ENCODE measurements at regions not wholly inside any gene's neighbourhood (a gene's known extent, or its start where the extent isn't known, plus 50 kb on each side); places are given as distances from the start of the nearest gene placed in this dataset.

GRCh38 chr4:32560306-32560705 lies 1840.1 kb downstream of the PCDH7 start:
- Histone ChIP-seq H2BK120ac (ENCODE audit: low read depth, low read length, poor library complexity, severe bottlenecking) (no peak overlapping the region), H3K23me2 (ENCODE audit: insufficient read length, low read depth, low read length, poor library complexity, severe bottlenecking) (no peaks in the 10 kb centered on the region), H2BK15ac (ENCODE audit: low read depth, low read length) (no peak overlapping the region), H4K20me1 (ENCODE audit: control insufficient read depth, insufficient read depth, insufficient read length) (no peaks in the 10 kb centered on the region), H2AFZ (ENCODE audit: low read length) (no peak overlapping the region), H3K23ac (ENCODE audit: insufficient read length, low read depth, low read length) (no peak overlapping the region), H2BK20ac (ENCODE audit: low read depth, low read length, poor library complexity, severe bottlenecking) (no peak overlapping the region), H3K27ac (ENCODE audit: insufficient read length, low read depth, low read length) (no peak overlapping the region), H2BK12ac (ENCODE audit: insufficient read length, low read depth, low read length) (no peak overlapping the region), H3K79me1 (ENCODE audit: insufficient read depth, low read depth, low read length, poor library complexity, severe bottlenecking) (no peaks in the 10 kb centered on the region), H3K4me2 (ENCODE audit: insufficient read depth, insufficient read length, low read length) (no peak overlapping the region), H3K9ac (ENCODE audit: extremely low read depth, insufficient read length, low read length) (no peak overlapping the region), H3K9me3 (ENCODE audit: control insufficient read depth, low read depth, low read length) (no peaks in the 10 kb centered on the region), H3T11ph (ENCODE audit: low read length) (no peak overlapping the region), H2AK5ac (ENCODE audit: insufficient read length, low read length) (no peak overlapping the region), H4K5ac (ENCODE audit: insufficient read length, low read depth, low read length) (no peak overlapping the region), H4K91ac (ENCODE audit: insufficient read length, low read depth, low read length) (no peak overlapping the region), H3K27me3 (ENCODE audit: insufficient read depth, low read length) (no peaks in the 10 kb centered on the region), H3K79me2 (ENCODE audit: insufficient read depth, low read length) (no peaks in the 10 kb centered on the region), H3K14ac (ENCODE audit: insufficient read depth, low read length) (no peak overlapping the region), H3K4ac (ENCODE audit: low read depth, low read length) (no peak overlapping the region), H3K4me1 (ENCODE audit: insufficient read depth, low read length) (no peaks in the 10 kb centered on the region), H3K56ac (ENCODE audit: insufficient read length, low read depth, low read length) (no peak overlapping the region), H3K18ac (ENCODE audit: insufficient read length, low read depth, low read length) (no peak overlapping the region), H4K8ac (replicated peaks; ENCODE audit: insufficient read length, low read depth, low read length) (no peak overlapping the region), H2BK5ac (ENCODE audit: insufficient read length, low read length) (no peak overlapping the region)
- WGBS (ENCODE audit: extremely low coverage, insufficient read length, low lambda C conversion rate): no CpG with 5 or more reads among the region's 5 CpGs
- H3K27me3 Mint-ChIP-seq (ENCODE audit: low read depth): no peaks in the 10 kb centered on the region
- no peaks in the 10 kb centered on the region for H3K9me3 Mint-ChIP-seq
- H3K4me3 Mint-ChIP-seq: no peak overlapping the region
- H3K36me3 Mint-ChIP-seq (ENCODE audit: insufficient read depth in 1 of 3, low read depth in 3 of 3): no peaks in the 10 kb centered on the region
- no peak for TF ChIP-seq CTCF (conservative IDR thresholded peaks at IDR 0.05)
- H3K27ac Mint-ChIP-seq: no peak overlapping the region; a peak in 1 of 7 replicates
- peaks cover 4 to 5% of the 10 kb centered on the region in 2 experiments; a peak in 2 of 4 replicates for H3K4me1 Mint-ChIP-seq
- no peak for DNase-seq

Measured in H9 (cell line).